ENCODE measurements at regions not wholly inside any gene's neighbourhood (a gene's known extent, or its start where the extent isn't known, plus 50 kb on each side); places are given as distances from the start of the nearest gene placed in this dataset.
"Not testable (repeated sequence)": the region's sequence is repeated elsewhere in the genome, so short reads cannot be mapped to it uniquely, and the experiment has no call there.

DNA sequence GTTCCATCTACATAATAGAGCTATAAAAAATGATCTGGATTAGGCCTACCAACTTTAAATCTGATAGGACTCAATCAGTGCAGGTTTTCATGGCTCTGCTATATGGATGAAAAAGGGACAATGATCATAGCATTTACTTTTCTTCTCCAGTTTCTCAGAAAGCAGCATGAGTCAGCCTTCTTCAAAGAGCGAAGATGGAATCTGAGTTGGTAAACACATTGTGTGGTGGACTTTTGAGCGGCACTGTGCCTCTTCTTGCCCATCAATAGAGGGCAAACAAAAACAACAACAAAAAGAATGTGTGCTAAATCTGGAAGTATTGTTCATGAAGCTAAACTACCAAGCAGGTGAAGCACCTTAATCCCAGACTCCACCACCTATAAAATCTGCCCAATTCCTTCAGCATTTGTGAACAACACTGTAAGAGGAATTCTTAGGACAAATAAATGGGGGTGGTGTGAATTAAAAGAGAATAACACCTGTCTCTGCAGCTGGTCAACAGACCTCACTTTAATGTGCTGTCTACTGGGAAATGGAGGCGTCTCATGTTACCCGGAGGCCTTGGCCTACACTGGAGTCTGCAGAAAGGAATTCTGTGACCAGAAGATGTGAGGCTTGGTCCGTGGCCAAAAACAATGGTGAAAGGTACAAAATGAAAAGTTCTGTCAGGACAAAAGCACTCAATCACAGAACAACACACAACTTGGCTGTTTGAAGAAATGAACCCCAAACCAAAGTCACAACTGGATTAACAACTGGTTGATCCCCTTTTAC lies 609.0 kb downstream of the IRS1 start:
- no peak for FAIRE-seq

DNA sequence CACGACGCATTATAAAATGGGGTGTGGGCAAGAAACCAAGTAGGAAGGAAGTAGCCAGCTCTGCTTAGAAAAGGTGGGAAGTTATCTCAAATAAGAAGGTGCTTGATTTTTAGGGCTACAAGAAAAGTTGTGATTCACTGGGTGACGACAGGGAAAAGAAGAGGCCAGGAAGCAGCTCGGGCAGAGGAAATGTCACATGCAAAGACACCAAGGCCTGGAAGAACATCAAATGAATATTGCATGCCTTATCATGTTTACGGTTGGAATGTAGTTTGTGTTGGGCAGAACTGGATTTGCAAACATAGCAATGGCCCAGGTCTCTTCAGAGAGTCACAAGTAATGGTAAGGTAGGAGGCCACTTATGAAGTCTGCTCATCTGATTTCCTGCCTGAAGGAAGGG lies 610.6 kb downstream of the IRS1 start:
- FAIRE-seq = no peak

DNA sequence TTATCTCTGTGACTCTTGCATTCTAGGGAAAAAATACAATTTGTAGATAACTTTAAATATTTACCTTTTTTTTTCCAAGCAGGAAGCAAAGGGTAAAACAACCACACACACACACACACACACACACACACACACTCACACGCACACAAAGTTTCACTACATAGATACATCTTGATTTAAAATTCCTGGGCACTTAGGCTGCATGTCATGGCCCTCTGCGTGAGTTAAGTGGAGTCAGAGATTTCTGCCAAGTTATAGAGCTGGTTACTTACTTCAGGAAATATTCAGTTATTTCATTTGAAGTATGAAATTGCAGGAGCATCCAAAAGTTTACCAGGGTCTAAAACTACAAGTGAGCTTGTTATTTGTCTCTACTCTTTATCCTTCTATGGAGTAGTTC lies 612.0 kb downstream of the IRS1 start:
- FAIRE-seq = no peak

GRCh38 chr2:226187156-226187555 lies 612.5 kb downstream of the IRS1 start:
- FAIRE-seq = no peak

DNA sequence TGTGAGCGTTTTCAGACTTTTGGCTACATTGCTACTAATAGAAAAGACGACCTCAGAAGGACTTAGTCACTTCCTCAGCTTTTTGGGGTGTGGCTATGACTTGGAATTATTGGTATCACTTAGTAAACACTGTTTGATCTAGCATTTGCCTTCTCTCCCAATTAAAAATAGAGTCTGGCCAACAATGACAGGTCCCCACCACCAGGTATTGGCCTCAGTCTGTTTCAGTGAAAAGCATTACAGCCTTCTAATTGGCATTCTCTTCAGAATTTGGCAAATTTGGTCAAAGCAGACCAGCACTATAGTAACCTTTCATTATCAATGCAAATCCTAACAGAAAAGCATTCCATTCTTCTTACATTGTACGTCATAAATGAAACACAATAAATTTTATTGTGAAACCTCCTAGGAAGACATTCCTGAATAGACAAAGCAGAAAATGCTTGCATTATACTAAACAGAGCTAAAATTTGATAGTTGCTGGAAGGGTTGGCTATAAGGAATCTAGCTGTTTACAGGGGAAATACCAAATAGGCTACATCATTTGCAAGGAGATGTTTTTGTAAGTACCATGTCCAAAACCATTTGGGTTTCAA lies 613.9 kb downstream of the IRS1 start:
- no peak for FAIRE-seq

GRCh38 chr2:226184940-226185615 lies 614.5 kb downstream of the IRS1 start:
- FAIRE-seq = no peak

DNA sequence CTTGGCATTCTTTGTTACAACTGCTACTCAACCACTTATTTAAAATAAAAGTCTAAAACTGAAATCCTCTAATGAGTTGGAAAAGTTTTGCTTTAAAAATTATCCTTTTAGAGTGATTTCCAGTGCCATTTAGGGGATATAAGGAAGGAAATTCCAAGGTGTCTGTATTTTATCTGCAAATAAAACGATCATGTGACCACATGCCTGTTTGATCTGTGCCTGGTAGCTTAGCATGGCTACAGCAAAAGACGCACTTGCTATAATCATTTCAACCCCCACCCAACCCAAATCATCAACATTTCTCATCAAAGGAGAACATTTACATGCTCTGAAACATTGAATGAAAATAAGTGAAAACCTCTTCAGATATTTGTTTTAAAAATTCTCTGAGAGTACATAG lies 615.1 kb downstream of the IRS1 start:
- FAIRE-seq = no peak

GRCh38 chr2:226183550-226183949 lies 616.1 kb downstream of the IRS1 start:
- FAIRE-seq = no peak

DNA sequence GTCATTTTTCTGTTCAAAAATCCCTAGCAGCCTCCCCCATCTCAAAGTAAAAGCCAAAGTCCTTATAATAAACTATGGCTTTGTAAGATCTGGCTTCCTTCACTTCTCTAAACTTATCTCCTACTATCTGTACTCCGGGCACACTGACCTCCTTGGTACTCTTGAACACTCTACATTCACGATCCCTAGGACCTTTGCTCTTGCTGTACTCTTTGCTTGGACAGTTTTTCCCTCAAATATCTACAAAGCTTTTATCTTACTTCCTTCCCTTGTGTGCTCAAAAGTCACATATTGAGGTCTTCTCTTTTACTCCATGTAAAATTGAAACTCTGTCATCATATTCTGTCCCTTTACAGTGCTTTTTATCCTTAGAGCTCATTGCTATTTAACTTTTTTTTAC lies 616.6 kb downstream of the IRS1 start:
- no peak for FAIRE-seq

DNA sequence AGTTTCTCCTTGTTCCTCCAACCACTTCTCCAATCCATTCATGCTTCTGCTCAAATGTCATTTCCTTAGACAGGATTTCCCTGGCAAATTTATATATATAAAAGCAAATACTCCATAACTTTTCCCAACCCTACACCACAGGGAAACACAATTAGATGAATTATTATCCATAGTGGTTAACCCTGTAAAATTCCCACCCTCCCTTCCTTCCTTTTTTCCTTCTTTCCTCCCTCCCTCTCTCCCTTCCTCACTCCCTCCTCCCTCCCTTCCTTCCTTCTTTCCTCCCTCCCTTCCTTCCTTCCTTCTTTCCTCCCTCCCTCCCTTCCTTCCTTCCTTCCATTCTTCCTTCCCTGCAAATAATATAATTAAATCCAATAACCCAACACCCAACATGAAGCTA lies 617.7 kb downstream of the IRS1 start:
- no peak for FAIRE-seq

DNA sequence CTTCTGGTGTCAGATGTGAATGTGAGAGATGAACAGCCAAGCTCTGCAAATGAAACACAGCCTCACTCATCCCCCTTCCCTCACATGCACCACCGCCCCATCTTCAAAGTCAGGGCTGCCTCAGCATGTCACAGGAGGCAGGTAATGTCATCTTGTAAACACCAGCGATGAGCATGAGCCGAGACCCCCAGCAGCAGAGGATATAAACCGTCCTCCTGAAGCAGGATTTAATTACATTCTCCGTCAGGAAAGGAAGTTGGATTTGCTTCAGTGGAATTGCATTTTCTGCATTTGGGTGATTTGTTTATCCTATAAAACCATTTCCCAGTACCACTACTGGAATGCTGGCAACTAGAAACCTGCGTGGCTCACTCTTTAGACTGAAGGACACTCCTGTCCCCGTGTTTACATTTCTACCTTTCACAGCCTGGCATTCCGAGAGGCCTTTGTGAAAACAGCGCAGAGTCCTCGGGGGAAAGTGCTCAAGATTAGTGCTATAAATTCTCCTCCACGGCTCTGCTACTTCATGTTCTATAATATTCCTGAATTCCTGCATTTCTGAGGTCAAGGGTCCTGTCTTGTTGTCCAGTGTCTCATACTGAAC lies 619.2 kb downstream of the IRS1 start:
- no peak for FAIRE-seq

GRCh38 chr2:226179010-226179409 lies 620.6 kb downstream of the IRS1 start:
- FAIRE-seq = no peak

DNA sequence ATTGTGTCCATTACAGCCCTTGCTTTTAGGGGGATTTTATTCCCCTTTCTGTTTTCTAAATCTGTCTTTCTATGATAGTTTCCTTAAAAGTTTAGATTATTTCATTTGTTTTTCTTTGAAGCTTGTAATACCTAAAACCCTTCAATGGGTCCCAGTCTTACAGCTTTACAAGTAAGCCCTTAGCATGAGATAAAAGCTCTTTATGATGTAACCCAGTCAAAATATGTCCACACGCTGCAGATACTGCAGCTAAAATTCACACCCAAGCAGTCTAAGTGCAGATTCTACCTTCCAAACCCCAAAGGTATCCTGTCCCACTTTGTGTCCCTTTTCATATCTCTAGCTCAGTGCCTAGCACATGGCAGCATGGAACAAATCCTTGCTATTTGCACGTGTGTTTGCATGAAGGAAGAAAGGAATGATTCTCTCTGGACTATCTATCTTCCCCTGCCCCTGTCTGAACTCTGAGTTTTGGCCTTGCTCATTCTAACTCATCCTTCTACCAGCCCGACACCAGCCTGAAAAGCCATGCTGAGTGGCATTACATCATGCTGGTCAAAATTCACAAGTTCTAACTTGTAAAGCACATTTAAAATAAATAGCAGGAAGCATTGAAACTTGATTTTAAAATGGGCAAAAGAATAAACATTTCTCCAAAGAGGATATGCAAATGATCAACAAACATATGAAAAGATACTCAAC lies 623.2 kb downstream of the IRS1 start:
- FAIRE-seq = no peak

- no peak for FAIRE-seq
Measured at GRCh38 chr2:226174390-226174789, 625.2 kb downstream of the IRS1 start.

- no peak for FAIRE-seq
Measured at GRCh38 chr2:226172939-226173338, 626.7 kb downstream of the IRS1 start.

DNA sequence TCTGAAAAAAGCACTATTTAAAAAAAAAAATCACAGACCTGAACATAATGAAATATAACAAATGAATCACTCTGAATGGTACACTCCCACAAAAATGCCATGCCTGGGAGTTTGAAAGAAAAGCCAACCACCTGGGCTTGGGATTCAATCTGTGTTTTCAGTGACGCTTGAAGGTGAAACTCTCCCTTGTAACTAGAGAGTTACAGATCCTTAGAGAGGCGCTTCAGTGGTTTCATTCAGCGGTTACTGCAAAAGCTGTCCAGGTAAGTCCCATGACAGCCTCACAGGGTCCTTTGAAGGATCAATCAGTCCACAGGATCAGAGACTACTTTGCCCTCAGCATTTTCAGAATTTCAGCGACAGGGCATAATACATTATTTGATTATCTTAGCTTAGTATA lies 627.3 kb downstream of the IRS1 start:
- no peak for FAIRE-seq

- no peak for FAIRE-seq
Measured at GRCh38 chr2:226169751-226170581, 629.7 kb downstream of the IRS1 start.

DNA sequence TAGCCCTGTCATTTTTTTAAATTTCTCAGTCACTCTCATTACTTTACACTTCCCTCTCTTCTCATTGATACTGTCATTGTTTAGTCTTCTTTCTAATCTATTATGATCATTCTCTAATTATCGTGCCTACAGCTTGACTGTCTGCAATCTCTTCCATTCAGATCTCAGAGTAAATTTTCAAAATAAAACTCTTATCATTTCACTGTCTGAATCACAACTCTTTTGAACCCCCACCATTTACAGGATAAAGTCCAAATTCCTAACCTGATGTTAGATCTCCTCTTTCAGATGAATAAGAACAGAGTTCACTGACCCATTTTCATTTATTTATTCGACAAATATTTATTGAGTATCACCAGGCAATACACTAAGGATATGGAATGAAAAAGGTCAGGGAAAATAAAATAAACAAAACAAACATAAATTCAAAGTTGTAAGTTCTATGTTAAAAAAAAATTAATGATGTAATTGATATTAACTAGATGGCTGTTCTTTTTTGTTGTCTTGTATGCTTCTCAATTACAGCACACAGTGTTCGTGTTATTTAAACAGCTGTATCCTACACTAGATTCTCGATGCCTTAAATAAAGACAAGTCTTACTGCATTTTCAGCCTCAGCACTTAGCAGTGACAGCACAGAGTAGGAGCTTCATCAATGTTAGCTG lies 631.0 kb downstream of the IRS1 start:
- FAIRE-seq = no peak

DNA sequence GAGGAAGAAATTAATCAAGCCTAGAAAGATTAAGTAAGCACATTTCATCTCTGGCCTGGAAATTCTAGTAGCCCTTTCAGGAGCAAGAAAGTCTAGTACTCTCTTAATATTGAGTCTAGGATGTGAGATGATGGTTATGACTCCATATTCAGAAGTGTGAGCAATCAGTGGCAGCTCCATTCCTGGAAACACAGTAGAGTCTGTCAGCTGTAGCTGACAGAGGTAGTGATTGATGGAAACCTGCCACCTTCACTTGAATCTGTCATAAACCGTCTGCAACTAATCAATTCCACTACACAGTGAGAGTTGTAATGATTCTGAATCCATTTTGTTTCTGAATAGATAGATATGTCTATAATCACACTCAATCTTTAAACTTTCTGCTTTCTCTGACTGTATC lies 635.1 kb downstream of the IRS1 start:
- FAIRE-seq = no peak

DNA sequence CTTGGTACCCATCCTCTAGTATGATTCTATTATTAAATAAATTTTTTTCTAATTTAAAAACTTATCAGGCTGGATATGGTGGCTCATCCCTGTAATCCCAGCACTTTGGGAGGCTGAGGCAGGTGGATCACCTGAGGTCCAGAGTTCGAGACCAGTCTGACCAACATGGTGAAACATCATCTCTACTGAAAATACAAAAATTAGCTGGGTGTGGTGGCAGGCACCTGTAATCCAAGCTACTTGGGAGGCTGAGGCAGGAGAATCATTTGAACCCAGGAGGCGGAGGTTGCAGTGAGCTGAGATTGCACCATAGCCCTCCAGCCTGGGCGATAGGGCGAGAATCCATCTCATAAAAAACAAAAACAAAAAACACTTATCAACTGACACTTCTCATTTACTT lies 639.0 kb downstream of the IRS1 start:
- FAIRE-seq = not testable (repeated sequence)

DNA sequence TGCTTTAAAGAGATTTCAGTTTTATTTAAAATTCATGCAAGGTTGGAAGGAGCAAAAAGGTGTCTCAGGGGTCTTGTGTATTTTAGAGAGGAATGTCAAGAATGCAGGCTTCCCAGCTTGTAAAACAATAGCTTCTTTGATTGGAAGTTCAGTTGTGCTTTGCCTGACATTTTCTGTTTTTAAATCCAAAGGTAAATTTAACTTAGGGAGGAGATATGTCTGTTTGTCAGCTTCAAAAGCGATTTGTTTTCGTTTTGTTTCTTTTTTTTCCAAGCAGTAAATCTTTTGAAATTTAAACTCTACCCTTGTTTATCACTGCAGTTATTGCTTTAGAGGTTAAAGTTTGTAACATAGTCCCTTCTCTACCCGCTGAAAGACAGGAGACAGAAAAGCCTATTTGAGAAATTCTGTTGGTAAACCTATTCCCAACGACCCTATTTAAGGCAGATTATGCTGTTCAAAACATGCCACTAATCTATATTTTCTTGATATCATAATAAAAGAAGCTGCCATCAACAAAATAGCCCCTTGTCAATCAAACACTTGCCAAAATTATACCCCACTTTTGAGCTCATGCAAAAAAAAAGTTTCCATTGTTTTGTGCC lies 639.6 kb downstream of the IRS1 start:
- no peak for FAIRE-seq
